ENCODE measurements at regions not wholly inside any gene's neighbourhood (a gene's known extent, or its start where the extent isn't known, plus 50 kb on each side); places are given as distances from the start of the nearest gene placed in this dataset.

- DNase-seq (ENCODE audit: low read depth in 1 of 2, low spot score in 1 of 2) = peak; percentile 72 to 89
- no peak overlapping the region for H3K4me3 ChIP-seq (replicated peaks; ENCODE audit: insufficient read depth, low read length)
- TF ChIP-seq POLR2AphosphoS5 (IDR thresholded peaks at IDR 0.05; ENCODE audit: low read depth) (peak; percentile 55), GABPA (IDR thresholded peaks at IDR 0.05; ENCODE audit: low read depth) (peak; percentile 60; the same call in 1 of the 2 replicates), CTCF (IDR thresholded peaks at IDR 0.05; ENCODE audit: insufficient read depth, low read length) (no peak)
- H3K27ac ChIP-seq (replicated peaks) = peak overlapping the region; percentile 28; the same call in 1 of the 2 replicates
- H3K27me3 ChIP-seq (ENCODE audit: insufficient read depth, poor library complexity, severe bottlenecking) = no peaks in the 10 kb centered on the region
Measured at GRCh38 chr1:198880818-198881597, 242.2 kb downstream of the PTPRC start.

GRCh38 chr1:198883184-198883583 lies 244.3 kb downstream of the PTPRC start:
- TF ChIP-seq POLR2AphosphoS5 (IDR thresholded peaks at IDR 0.05; ENCODE audit: low read depth) = no peak
- TF ChIP-seq SPI1 (IDR thresholded peaks at IDR 0.05; ENCODE audit: borderline replicate concordance, low read depth) = no peak
- no peak for TF ChIP-seq CTCF (IDR thresholded peaks at IDR 0.05; ENCODE audit: insufficient read depth, low read length)
- no peak for TF ChIP-seq REST (IDR thresholded peaks at IDR 0.05; ENCODE audit: insufficient replicate concordance, low read depth)
- no peak for TF ChIP-seq GABPA (IDR thresholded peaks at IDR 0.05; ENCODE audit: low read depth)
- no peak for DNase-seq (ENCODE audit: low read depth in 1 of 2, low spot score in 1 of 2)
- Histone ChIP-seq H3K27ac (replicated peaks) (no peak overlapping the region), H3K27me3 (ENCODE audit: insufficient read depth, poor library complexity, severe bottlenecking) (no peaks in the 10 kb centered on the region), H3K4me3 (replicated peaks; ENCODE audit: insufficient read depth, low read length) (no peak overlapping the region)

GRCh38 chr1:198887866-198888265 lies 249.0 kb downstream of the PTPRC start:
- Histone ChIP-seq H3K27ac (replicated peaks) (no peak overlapping the region), H3K27me3 (ENCODE audit: insufficient read depth, poor library complexity, severe bottlenecking) (no peaks in the 10 kb centered on the region), H3K4me3 (replicated peaks; ENCODE audit: insufficient read depth, low read length) (no peak overlapping the region)
- DNase-seq (ENCODE audit: low read depth in 1 of 2, low spot score in 1 of 2) = no peak
- no peak for TF ChIP-seq SPI1 (IDR thresholded peaks at IDR 0.05; ENCODE audit: borderline replicate concordance, low read depth)
- TF ChIP-seq CTCF (IDR thresholded peaks at IDR 0.05; ENCODE audit: insufficient read depth, low read length) = no peak
- TF ChIP-seq REST (IDR thresholded peaks at IDR 0.05; ENCODE audit: insufficient replicate concordance, low read depth) = no peak
- TF ChIP-seq GABPA (IDR thresholded peaks at IDR 0.05; ENCODE audit: low read depth) = no peak

Measured in HL-60 (cell line).